SK-N-SH (cell line): ENCODE measurements at regions not wholly inside any gene's neighbourhood (a gene's known extent, or its start where the extent isn't known, plus 50 kb on each side); places are given as distances from the start of the nearest gene placed in this dataset.

Experiments
- CTCF ChIA-PET: fragments of 300-600, 350-600 bp; formaldehyde crosslinking; extraction: SDS; loops from one replicate; lab custom pipeline; 2021; lab: Yijun Ruan, JAX
- POLR2A ChIA-PET: fragments of 350-600 bp; sonication (Branson Sonifier 250); formaldehyde crosslinking; extraction: SDS; loops from one replicate; lab custom pipeline; 2020; ENCODE audit warnings: antibody characterized with exemption, inconsistent platforms; lab: Yijun Ruan, JAX
- DNase-seq: peaks from one replicate; pipeline ENCODE4 v3.0.0; 2012
- H2AFZ ChIP-seq: fragments of 200-600 bp; sonication (generic); 2 replicates; pipeline ENCODE4 v1.8.1; 2016; ENCODE audit warnings: antibody characterized with exemption, mild to moderate bottlenecking, low read depth
- H3F3A ChIP-seq: fragments of 200-600 bp; sonication (generic); replicated peaks from 2 replicates; pipeline ENCODE3; 2016; ENCODE audit warnings: antibody characterized with exemption, mild to moderate bottlenecking; ENCODE audit not compliant: insufficient read depth
- H3K27ac ChIP-seq, 2 experiments: fragments of 200-500 bp in 1 of 2; fragments of 200-600 bp in 1 of 2; sonication (Bioruptor generic) in 1 of 2; sonication (generic), shearing (Covaris generic) in 1 of 2; 2 replicates each; pipeline versions ENCODE4 v1.5.1 to v1.6.1; 2014 to 2016; ENCODE audit warnings: low read depth in 2 of 2, inconsistent platforms in 1 of 2, low read length in 1 of 2, mild to moderate bottlenecking in 1 of 2, mixed read lengths in 1 of 2
- H3K27me3 ChIP-seq: fragments of 200-600 bp; sonication (generic), shearing (Covaris generic); 2 replicates; pipeline ENCODE4 v1.6.1; 2016; ENCODE audit warnings: mixed run types; ENCODE audit not compliant: insufficient read depth
- H3K36me3 ChIP-seq, 2 experiments: fragments of 200-500 bp in 1 of 2; fragments of 200-600 bp in 1 of 2; sonication (Bioruptor generic) in 1 of 2; sonication (generic) in 1 of 2; replicated peaks in 1 of 2; 2 replicates each; pipeline versions ENCODE3 to v1.5.1; 2014 to 2016; ENCODE audit warnings: low read length in 1 of 2, mild to moderate bottlenecking in 1 of 2; ENCODE audit not compliant: insufficient read depth in 2 of 2, control insufficient read depth in 1 of 2
- H3K4me1 ChIP-seq, 2 experiments: fragments of 200-500 bp in 1 of 2; fragments of 200-600 bp in 1 of 2; sonication (Bioruptor generic) in 1 of 2; sonication (generic), shearing (Covaris generic) in 1 of 2; 2 replicates each; pipeline versions ENCODE4 v1.5.1 to v1.6.1; 2014 to 2016; ENCODE audit warnings: low read depth in 1 of 2, low read length in 1 of 2, mixed run types in 1 of 2; ENCODE audit not compliant: insufficient read depth in 2 of 2, control insufficient read depth in 1 of 2
- H3K4me2 ChIP-seq: fragments of 200-600 bp; sonication (generic), shearing (Covaris generic); 2 replicates; pipeline ENCODE4 v1.6.1; 2017; ENCODE audit warnings: mixed run types
- H3K4me3 ChIP-seq, 2 experiments: fragments of 200-500 bp in 1 of 2; fragments of 200-600 bp in 1 of 2; sonication (Bioruptor generic) in 1 of 2; sonication (generic), shearing (Covaris generic) in 1 of 2; 2 replicates each; pipeline versions ENCODE4 v1.5.1 to v1.8.1; 2014 to 2016; ENCODE audit warnings: low read depth in 2 of 2, inconsistent platforms in 1 of 2, low read length in 1 of 2, mild to moderate bottlenecking in 1 of 2, mixed read lengths in 1 of 2, moderate library complexity in 1 of 2
- H3K79me2 ChIP-seq: fragments of 200-600 bp; sonication (generic); 2 replicates; pipeline ENCODE4 v1.8.1; 2017; ENCODE audit warnings: mild to moderate bottlenecking; ENCODE audit not compliant: insufficient read depth
- H3K9ac ChIP-seq: fragments of 200-600 bp; sonication (generic); 2 replicates; pipeline ENCODE4 v1.6.1; 2017; ENCODE audit warnings: mixed run types
- H3K9me2 ChIP-seq: fragments of 200-600 bp; sonication (generic); 2 replicates; pipeline ENCODE4 v1.6.1; 2017; ENCODE audit warnings: mixed run types
- H3K9me3 ChIP-seq: fragments of 200-600 bp; sonication (generic); 2 replicates; pipeline ENCODE4 v1.6.1; 2017; ENCODE audit warnings: mixed run types, mild to moderate bottlenecking, moderate library complexity
- H4K20me1 ChIP-seq: fragments of 200-600 bp; sonication (generic); 2 replicates; pipeline ENCODE4 v1.6.1; 2017; ENCODE audit warnings: mild to moderate bottlenecking, mixed run types; ENCODE audit not compliant: insufficient read depth
- CHD2 ChIP-seq: fragments of 150-350 bp; IDR thresholded peaks from 2 replicates; pipeline ENCODE4 v1.6.1; 2018; ENCODE audit warnings: low read length; ENCODE audit not compliant: partially characterized antibody
- CTCF ChIP-seq: fragments of 200-600 bp; sonication (generic); IDR thresholded peaks from 2 replicates; pipeline ENCODE4 v1.6.1; 2017; ENCODE audit warnings: antibody characterized with exemption, mild to moderate bottlenecking, moderate library complexity
- ELF1 ChIP-seq: IDR thresholded peaks from 2 replicates; pipeline ENCODE4 v1.4.0; 2012
- EP300 ChIP-seq, 2 experiments: IDR thresholded peaks; 2 replicates each; pipeline versions ENCODE4 v1.4.0 to v1.6.1; 2012; ENCODE audit warnings: borderline replicate concordance in 1 of 2, low read depth in 1 of 2, low read length in 1 of 2
- EZH2phosphoT487 ChIP-seq: fragments of 200-600 bp; sonication (generic); IDR thresholded peaks from 2 replicates; pipeline ENCODE4 v1.6.1; 2017; ENCODE audit warnings: low read depth, mixed run types, mild to moderate bottlenecking, antibody characterized with exemption, moderate library complexity, borderline replicate concordance
- FOSL2 ChIP-seq: IDR thresholded peaks from 2 replicates; pipeline ENCODE4 v1.4.0; 2012; ENCODE audit warnings: low read depth, mild to moderate bottlenecking, moderate library complexity, borderline replicate concordance
- FOXJ3 ChIP-seq: sonication (generic); formaldehyde crosslinking; IDR thresholded peaks from 2 replicates; pipeline ENCODE4 v1.5.1; 2020; ENCODE audit warnings: mild to moderate bottlenecking, missing genetic modification reagents
- GATA2 ChIP-seq: sonication (generic); formaldehyde crosslinking; IDR thresholded peaks from 2 replicates; pipeline ENCODE4 v1.5.0; 2020; ENCODE audit warnings: mild to moderate bottlenecking, missing genetic modification reagents
- POLR2AphosphoS5 ChIP-seq: IDR thresholded peaks from 2 replicates; pipeline ENCODE4 v1.6.1; 2012; ENCODE audit warnings: low read depth, low read length
- RCOR1 ChIP-seq: fragments of 150-350 bp; IDR thresholded peaks from 2 replicates; pipeline ENCODE4 v1.6.1; 2017; ENCODE audit warnings: antibody characterized with exemption, low read length
- RXRA ChIP-seq: IDR thresholded peaks from 2 replicates; pipeline ENCODE4 v1.4.0; 2012; ENCODE audit warnings: low read depth, mild to moderate bottlenecking, borderline replicate concordance
- SIN3A ChIP-seq: IDR thresholded peaks from 2 replicates; pipeline ENCODE4 v1.6.1; 2012; ENCODE audit warnings: low read depth, mild to moderate bottlenecking, low read length, moderate library complexity, borderline replicate concordance
- TAF1 ChIP-seq: IDR thresholded peaks from 2 replicates; pipeline ENCODE4 v1.6.1; 2012; ENCODE audit warnings: low read depth, mild to moderate bottlenecking, low read length, moderate library complexity, borderline replicate concordance
- TEAD4 ChIP-seq: IDR thresholded peaks from 2 replicates; pipeline ENCODE4 v1.4.0; 2012; ENCODE audit warnings: mild to moderate bottlenecking, borderline replicate concordance; ENCODE audit not compliant: insufficient read depth
- USF1 ChIP-seq: IDR thresholded peaks from 2 replicates; pipeline ENCODE4 v1.4.0; 2012; ENCODE audit warnings: low read depth, borderline replicate concordance
- USF2 ChIP-seq: fragments of 150-350 bp; IDR thresholded peaks from 2 replicates; pipeline ENCODE4 v1.6.1; 2017; ENCODE audit warnings: antibody characterized with exemption, low read length, low read depth, borderline replicate concordance
- YY1 ChIP-seq: IDR thresholded peaks from 2 replicates; pipeline ENCODE4 v1.4.0; 2012; ENCODE audit warnings: low read depth, mild to moderate bottlenecking
- WGBS: methylation state at CpG from one replicate; pipeline ENCODE4 v1.1.6; 2017; ENCODE audit warnings: low lambda C conversion rate; 5-methylcytosine and 5-hydroxymethylcytosine counted together
- TF ChIP-seq, protein P1 (sequence below): fragments of 150-350 bp; IDR thresholded peaks from 2 replicates; pipeline ENCODE4 v1.6.1; 2016; ENCODE audit warnings: mild to moderate bottlenecking, low read depth, low read length
- TF ChIP-seq, protein P2 (sequence below): IDR thresholded peaks from 2 replicates; pipeline ENCODE4 v1.4.0; 2012; ENCODE audit warnings: low read depth

- H3K36me3 ChIP-seq, result no peaks in the 10 kb centered on the region
- TF ChIP-seq USF2, result no peak
- no peak for TF ChIP-seq POLR2AphosphoS5
- no peak for TF ChIP-seq SIN3A
- no peak for TF ChIP-seq FOSL2
- no peak for TF ChIP-seq CHD2
- no peak for TF ChIP-seq FOXJ3 (CRISPR knock-in tag)
- TF ChIP-seq GATA2 (CRISPR knock-in tag), result no peak
- no peak for TF ChIP-seq RXRA
- TF ChIP-seq TEAD4, result no peak
- no peak for TF ChIP-seq YY1
- no peak for TF ChIP-seq EZH2phosphoT487
- no peak for TF ChIP-seq RCOR1
- no peak for TF ChIP-seq TAF1
- no peak for TF ChIP-seq USF1
- TF ChIP-seq, protein P1, sequence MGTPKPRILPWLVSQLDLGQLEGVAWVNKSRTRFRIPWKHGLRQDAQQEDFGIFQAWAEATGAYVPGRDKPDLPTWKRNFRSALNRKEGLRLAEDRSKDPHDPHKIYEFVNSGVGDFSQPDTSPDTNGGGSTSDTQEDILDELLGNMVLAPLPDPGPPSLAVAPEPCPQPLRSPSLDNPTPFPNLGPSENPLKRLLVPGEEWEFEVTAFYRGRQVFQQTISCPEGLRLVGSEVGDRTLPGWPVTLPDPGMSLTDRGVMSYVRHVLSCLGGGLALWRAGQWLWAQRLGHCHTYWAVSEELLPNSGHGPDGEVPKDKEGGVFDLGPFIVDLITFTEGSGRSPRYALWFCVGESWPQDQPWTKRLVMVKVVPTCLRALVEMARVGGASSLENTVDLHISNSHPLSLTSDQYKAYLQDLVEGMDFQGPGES, result no peak
- TF ChIP-seq ELF1, result no peak
- H3K4me2 ChIP-seq, result no peak overlapping the region
- DNase-seq, result no peak
- no peaks in the 10 kb centered on the region for H4K20me1 ChIP-seq
- no peaks in the 10 kb centered on the region for H3K9me3 ChIP-seq
- H3K9me2 ChIP-seq, result no peaks in the 10 kb centered on the region
- H3K9ac ChIP-seq, result no peak overlapping the region
- no peak overlapping the region for H2AFZ ChIP-seq
- H3K79me2 ChIP-seq, result no peaks in the 10 kb centered on the region
- H3K4me1 ChIP-seq, result no peaks in the 10 kb centered on the region
- ChIA-PET CTCF (no interaction called here), POLR2A (no interaction called here)
- no peaks in the 10 kb centered on the region for H3K27me3 ChIP-seq
- H3K27ac ChIP-seq, result no peak overlapping the region
- no peaks in the 10 kb centered on the region for H3F3A ChIP-seq
- no peak overlapping the region for H3K4me3 ChIP-seq
Observed at GRCh38 chr4:35978551-35978950, 265.8 kb downstream of the ARAP2 start.

- CTCF ChIA-PET, result no interaction called here
- H3K79me2 ChIP-seq, result no peaks in the 10 kb centered on the region
- no peaks in the 10 kb centered on the region for H3K27me3 ChIP-seq
- no peak overlapping the region for H3K9ac ChIP-seq
- WGBS, result 9% methylated on average over 1 of the region's 1 CpG
- no peaks in the 10 kb centered on the region for H3K4me1 ChIP-seq
- DNase-seq, result no peak
- no peaks in the 10 kb centered on the region for H3K36me3 ChIP-seq
- H3K4me3 ChIP-seq, result no peak overlapping the region
- no peak overlapping the region for H3K4me2 ChIP-seq
- H2AFZ ChIP-seq, result no peak overlapping the region
- H3F3A ChIP-seq, result no peaks in the 10 kb centered on the region
- no peaks in the 10 kb centered on the region for H3K9me3 ChIP-seq
- H3K27ac ChIP-seq, result no peak overlapping the region
- H3K9me2 ChIP-seq, result no peaks in the 10 kb centered on the region
- TF ChIP-seq, protein P2, sequence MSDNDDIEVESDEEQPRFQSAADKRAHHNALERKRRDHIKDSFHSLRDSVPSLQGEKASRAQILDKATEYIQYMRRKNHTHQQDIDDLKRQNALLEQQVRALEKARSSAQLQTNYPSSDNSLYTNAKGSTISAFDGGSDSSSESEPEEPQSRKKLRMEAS, result no peak
- TF ChIP-seq CTCF, result no peak
- TF ChIP-seq USF2, result no peak
- TF ChIP-seq EP300 (IDR thresholded peaks at IDR 0.05; ENCODE audit: borderline replicate concordance in 1 of 2, low read depth in 1 of 2, low read length in 1 of 2), result no peak
- no peak for TF ChIP-seq SIN3A
- POLR2A ChIA-PET, result no interaction called here
- no peaks in the 10 kb centered on the region for H4K20me1 ChIP-seq
Observed at GRCh38 chr4:35982318-35982717, 262.0 kb downstream of the ARAP2 start.
